ENCODE measurements at regions not wholly inside any gene's neighbourhood (a gene's known extent, or its start where the extent isn't known, plus 50 kb on each side); places are given as distances from the start of the nearest gene placed in this dataset.

DNA sequence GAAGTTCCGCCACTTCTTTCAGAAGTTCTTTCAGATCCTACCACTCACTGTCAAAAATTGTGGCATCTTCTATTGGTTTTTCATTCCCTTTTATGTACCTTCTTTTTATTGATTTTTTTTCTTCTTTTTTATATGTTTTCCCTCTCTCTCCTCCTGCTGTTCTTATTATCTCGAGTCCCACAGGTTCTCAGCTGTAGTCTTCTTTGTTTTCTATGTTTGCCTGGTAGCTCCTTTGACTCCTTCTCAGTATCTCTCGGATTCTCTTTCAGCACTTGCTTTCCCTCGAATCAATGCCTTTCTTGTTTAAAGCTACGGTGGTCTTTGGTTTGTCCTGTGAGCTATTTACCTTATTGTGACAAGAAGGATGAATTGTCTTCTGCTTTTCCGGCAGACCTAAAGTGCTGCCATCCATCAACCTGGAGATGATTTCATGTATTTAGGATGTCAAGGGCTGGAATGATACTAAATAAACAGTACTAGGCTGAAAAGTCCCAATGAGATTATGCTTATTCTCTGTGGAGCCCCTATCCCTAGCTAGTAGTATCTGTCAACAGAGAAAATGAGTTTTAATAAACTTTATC, 541.7 kb downstream of the NOVA1 start:
- TF ChIP-seq, protein P1, sequence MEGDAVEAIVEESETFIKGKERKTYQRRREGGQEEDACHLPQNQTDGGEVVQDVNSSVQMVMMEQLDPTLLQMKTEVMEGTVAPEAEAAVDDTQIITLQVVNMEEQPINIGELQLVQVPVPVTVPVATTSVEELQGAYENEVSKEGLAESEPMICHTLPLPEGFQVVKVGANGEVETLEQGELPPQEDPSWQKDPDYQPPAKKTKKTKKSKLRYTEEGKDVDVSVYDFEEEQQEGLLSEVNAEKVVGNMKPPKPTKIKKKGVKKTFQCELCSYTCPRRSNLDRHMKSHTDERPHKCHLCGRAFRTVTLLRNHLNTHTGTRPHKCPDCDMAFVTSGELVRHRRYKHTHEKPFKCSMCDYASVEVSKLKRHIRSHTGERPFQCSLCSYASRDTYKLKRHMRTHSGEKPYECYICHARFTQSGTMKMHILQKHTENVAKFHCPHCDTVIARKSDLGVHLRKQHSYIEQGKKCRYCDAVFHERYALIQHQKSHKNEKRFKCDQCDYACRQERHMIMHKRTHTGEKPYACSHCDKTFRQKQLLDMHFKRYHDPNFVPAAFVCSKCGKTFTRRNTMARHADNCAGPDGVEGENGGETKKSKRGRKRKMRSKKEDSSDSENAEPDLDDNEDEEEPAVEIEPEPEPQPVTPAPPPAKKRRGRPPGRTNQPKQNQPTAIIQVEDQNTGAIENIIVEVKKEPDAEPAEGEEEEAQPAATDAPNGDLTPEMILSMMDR (IDR thresholded peaks at IDR 0.05; ENCODE audit: poor library complexity), result no peak
- TF ChIP-seq EZH2phosphoT487 (IDR thresholded peaks at IDR 0.05; ENCODE audit: low read depth, severe bottlenecking, unreplicated experiment) (no peak), EZH2 (IDR thresholded peaks at IDR 0.05; ENCODE audit: borderline replicate concordance) (no peak)

Data from hepatocyte (in vitro differentiated cells).